ENCODE measurements at regions not wholly inside any gene's neighbourhood (a gene's known extent, or its start where the extent isn't known, plus 50 kb on each side); places are given as distances from the start of the nearest gene placed in this dataset.
A peak's percentile ranks its signal among the peaks of the same experiment; 100 is the strongest.

DNA sequence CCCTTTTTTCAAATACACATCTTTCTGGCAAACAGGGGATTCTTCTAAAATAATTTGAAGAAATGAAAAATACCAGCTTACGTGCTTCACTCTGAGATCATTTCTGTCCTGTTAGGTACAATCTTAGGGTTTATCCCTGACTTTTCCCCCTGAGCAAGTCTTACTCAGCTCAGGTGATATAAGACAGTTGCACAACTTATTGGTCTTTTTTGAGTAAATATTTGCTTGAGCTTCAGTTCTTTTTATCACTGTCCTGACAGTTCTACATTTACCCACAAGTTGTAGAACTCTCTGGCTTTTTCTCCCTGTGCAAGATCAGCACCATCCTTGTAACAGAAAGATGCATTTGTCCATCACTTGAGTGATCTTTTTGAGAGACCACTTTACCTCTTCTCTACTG is 84.9 kb downstream of the MID1IP1 start:
- TF ChIP-seq CTCF (IDR thresholded peaks at IDR 0.05; ENCODE audit: low read depth, low read length, missing input control) (no peak), RAD21 (IDR thresholded peaks at IDR 0.05) (peak; percentile 14 to 34), ATF3 (IDR thresholded peaks at IDR 0.05) (no peak), FOXA1 (IDR thresholded peaks at IDR 0.05) (no peak), SP1 (IDR thresholded peaks at IDR 0.05) (no peak), RXRA (IDR thresholded peaks at IDR 0.05) (peak in 1 of 2 donors; percentile 31), HNF4G (IDR thresholded peaks at IDR 0.05) (no peak), JUND (IDR thresholded peaks at IDR 0.05) (no peak), YY1 (IDR thresholded peaks at IDR 0.05) (peak; percentile 20)
- TF ChIP-seq, protein P1, sequence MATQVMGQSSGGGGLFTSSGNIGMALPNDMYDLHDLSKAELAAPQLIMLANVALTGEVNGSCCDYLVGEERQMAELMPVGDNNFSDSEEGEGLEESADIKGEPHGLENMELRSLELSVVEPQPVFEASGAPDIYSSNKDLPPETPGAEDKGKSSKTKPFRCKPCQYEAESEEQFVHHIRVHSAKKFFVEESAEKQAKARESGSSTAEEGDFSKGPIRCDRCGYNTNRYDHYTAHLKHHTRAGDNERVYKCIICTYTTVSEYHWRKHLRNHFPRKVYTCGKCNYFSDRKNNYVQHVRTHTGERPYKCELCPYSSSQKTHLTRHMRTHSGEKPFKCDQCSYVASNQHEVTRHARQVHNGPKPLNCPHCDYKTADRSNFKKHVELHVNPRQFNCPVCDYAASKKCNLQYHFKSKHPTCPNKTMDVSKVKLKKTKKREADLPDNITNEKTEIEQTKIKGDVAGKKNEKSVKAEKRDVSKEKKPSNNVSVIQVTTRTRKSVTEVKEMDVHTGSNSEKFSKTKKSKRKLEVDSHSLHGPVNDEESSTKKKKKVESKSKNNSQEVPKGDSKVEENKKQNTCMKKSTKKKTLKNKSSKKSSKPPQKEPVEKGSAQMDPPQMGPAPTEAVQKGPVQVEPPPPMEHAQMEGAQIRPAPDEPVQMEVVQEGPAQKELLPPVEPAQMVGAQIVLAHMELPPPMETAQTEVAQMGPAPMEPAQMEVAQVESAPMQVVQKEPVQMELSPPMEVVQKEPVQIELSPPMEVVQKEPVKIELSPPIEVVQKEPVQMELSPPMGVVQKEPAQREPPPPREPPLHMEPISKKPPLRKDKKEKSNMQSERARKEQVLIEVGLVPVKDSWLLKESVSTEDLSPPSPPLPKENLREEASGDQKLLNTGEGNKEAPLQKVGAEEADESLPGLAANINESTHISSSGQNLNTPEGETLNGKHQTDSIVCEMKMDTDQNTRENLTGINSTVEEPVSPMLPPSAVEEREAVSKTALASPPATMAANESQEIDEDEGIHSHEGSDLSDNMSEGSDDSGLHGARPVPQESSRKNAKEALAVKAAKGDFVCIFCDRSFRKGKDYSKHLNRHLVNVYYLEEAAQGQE (IDR thresholded peaks at IDR 0.05) = no peak
- TF ChIP-seq, protein P2, sequence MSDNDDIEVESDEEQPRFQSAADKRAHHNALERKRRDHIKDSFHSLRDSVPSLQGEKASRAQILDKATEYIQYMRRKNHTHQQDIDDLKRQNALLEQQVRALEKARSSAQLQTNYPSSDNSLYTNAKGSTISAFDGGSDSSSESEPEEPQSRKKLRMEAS (IDR thresholded peaks at IDR 0.05) = no peak
